Endothelial cell of umbilical vein (primary cell): ENCODE measurements at regions not wholly inside any gene's neighbourhood (a gene's known extent, or its start where the extent isn't known, plus 50 kb on each side); places are given as distances from the start of the nearest gene placed in this dataset.

Source experiments
- BruUV-seq: library from RNA; stranded (reverse); fragments of 400-500 nt; replicated peaks from 2 replicates; lab custom pipeline; 2021; lab: Mats Ljungman, UMichigan
- CTCF ChIA-PET: fragments of 300-600, 350-600 bp; sonication (Branson Sonifier 250); formaldehyde crosslinking; loops from one replicate; lab custom pipeline; 2021; ENCODE audit warnings: antibody characterized with exemption, inconsistent platforms; lab: Charles Lee
- POLR2A ChIA-PET: fragments of 300-600, 350-600 bp; sonication (Branson Sonifier 250); formaldehyde crosslinking; loops from one replicate; lab custom pipeline; 2021; ENCODE audit warnings: antibody characterized with exemption, inconsistent platforms; lab: Charles Lee
- DNase-seq: peaks from one replicate; pipeline ENCODE4 v3.0.0-alpha.2; 2011; ENCODE audit warnings: low read depth, low spot score
- FAIRE-seq: peaks from 2 replicates; lab custom pipeline; 2011; peaks lifted over from hg19 to GRCh38; lab: Jason Lieb, UNC
- H2AFZ ChIP-seq: 2 replicates; pipeline ENCODE4 v1.6.0; 2012; ENCODE audit warnings: low read depth, low read length, control low read depth, inconsistent platforms
- H3K27ac ChIP-seq: 2 replicates; pipeline ENCODE4 v1.5.1; 2011; ENCODE audit warnings: low read depth, mild to moderate bottlenecking, control low read depth, low read length, moderate library complexity; ENCODE audit not compliant: insufficient read depth
- H3K27me3 ChIP-seq, 2 experiments: 2 replicates each; pipeline versions ENCODE4 v1.6.0 to v1.6.1; 2011; ENCODE audit warnings: low read length in 2 of 2, mixed read lengths in 1 of 2; ENCODE audit not compliant: control insufficient read depth in 2 of 2, insufficient read depth in 2 of 2
- H3K36me3 ChIP-seq, 2 experiments: 2 replicates in 1 of 2; 3 replicates in 1 of 2; pipeline ENCODE4 v1.5.1; 2011; ENCODE audit warnings: low read length in 2 of 2, mild to moderate bottlenecking in 1 of 2, moderate library complexity in 1 of 2; ENCODE audit not compliant: control insufficient read depth in 2 of 2, insufficient read depth in 2 of 2; ENCODE audit errors: extremely low read depth in 1 of 2
- H3K4me1 ChIP-seq: 3 replicates; pipeline ENCODE4 v1.5.1; 2011; ENCODE audit warnings: mild to moderate bottlenecking, low read length; ENCODE audit not compliant: control insufficient read depth, insufficient read depth; ENCODE audit errors: extremely low read depth
- H3K4me2 ChIP-seq: 2 replicates; pipeline ENCODE4 v1.6.1; 2011; ENCODE audit warnings: low read length, control low read depth, mixed read lengths; ENCODE audit not compliant: insufficient read depth
- H3K4me3 ChIP-seq, 3 experiments: fragments of 200-600 bp in 1 of 3; sonication (generic), shearing (Covaris generic) in 1 of 3; replicated peaks in 1 of 3; 2 replicates each; pipeline ENCODE4 v1.5.1; 2011 to 2016; ENCODE audit warnings: control low read depth in 3 of 3, low read length in 3 of 3, mild to moderate bottlenecking in 2 of 3, inconsistent platforms in 1 of 3, low read depth in 1 of 3, moderate library complexity in 1 of 3; ENCODE audit not compliant: insufficient read depth in 1 of 3
- H3K79me2 ChIP-seq: 2 replicates; pipeline ENCODE4 v1.6.0; 2012; ENCODE audit warnings: low read length, inconsistent platforms; ENCODE audit not compliant: control insufficient read depth, insufficient read depth
- H3K9ac ChIP-seq: replicated peaks from 2 replicates; pipeline ENCODE3; 2011; ENCODE audit warnings: low read length, control low read depth; ENCODE audit not compliant: insufficient read depth; ENCODE audit errors: extremely low read depth
- H3K9me1 ChIP-seq: replicated peaks from 3 replicates; pipeline ENCODE4 v1.6.0; 2011; ENCODE audit warnings: mild to moderate bottlenecking, low read length; ENCODE audit not compliant: control insufficient read depth, insufficient read depth; ENCODE audit errors: extremely low read depth
- H3K9me3 ChIP-seq: replicated peaks from 2 replicates; pipeline ENCODE4 v1.5.1; 2012; ENCODE audit warnings: low read length, inconsistent platforms; ENCODE audit not compliant: control insufficient read depth, insufficient read depth
- H4K20me1 ChIP-seq: replicated peaks from 2 replicates; pipeline ENCODE3; 2011; ENCODE audit warnings: mild to moderate bottlenecking, low read length; ENCODE audit not compliant: control insufficient read depth, insufficient read depth; ENCODE audit errors: extremely low read depth
- CTCF ChIP-seq, 2 donors: IDR thresholded peaks; 1 replicate in 1 of 2; 2 replicates in 1 of 2; pipeline ENCODE4 v1.5.1; 2011; ENCODE audit warnings: low read length in 2 of 2, mild to moderate bottlenecking in 2 of 2, moderate library complexity in 2 of 2, control low read depth in 1 of 2, inconsistent platforms in 1 of 2, low read depth in 1 of 2; ENCODE audit not compliant: insufficient read depth in 1 of 2; ENCODE audit errors: extremely low read depth in 1 of 2
- EZH2 ChIP-seq: IDR thresholded peaks from 2 replicates; pipeline ENCODE4 v1.6.1; 2012; ENCODE audit warnings: borderline replicate concordance, low read depth, mild to moderate bottlenecking, moderate library complexity, low read length, inconsistent platforms; ENCODE audit not compliant: severe bottlenecking
- FOS ChIP-seq: IDR thresholded peaks from 2 replicates; pipeline ENCODE4 v1.6.1; 2011; ENCODE audit warnings: mild to moderate bottlenecking, low read length, moderate library complexity, borderline replicate concordance; ENCODE audit not compliant: insufficient read depth
- GATA2 ChIP-seq: IDR thresholded peaks from 2 replicates; pipeline ENCODE4 v1.7.0; 2011; ENCODE audit warnings: low read depth, mild to moderate bottlenecking, moderate library complexity, mixed read lengths, low read length; ENCODE audit not compliant: insufficient read length, insufficient read depth
- JUN ChIP-seq: IDR thresholded peaks from 2 replicates; pipeline ENCODE4 v1.6.1; 2011; ENCODE audit warnings: borderline replicate concordance, low read depth; ENCODE audit not compliant: insufficient read length, insufficient read depth
- MAX ChIP-seq: IDR thresholded peaks from 2 replicates; pipeline ENCODE4 v1.6.1; 2011; ENCODE audit not compliant: insufficient read depth, insufficient read length
- MYC ChIP-seq: IDR thresholded peaks from one replicate; pipeline ENCODE4 v1.6.1; 2011; ENCODE audit warnings: mild to moderate bottlenecking, low read depth, low read length
- POLR2A ChIP-seq: IDR thresholded peaks from 2 replicates; pipeline ENCODE4 v1.6.1; 2012; ENCODE audit warnings: low read depth, mild to moderate bottlenecking, control low read depth, low read length
- POLR2AphosphoS5 ChIP-seq: IDR thresholded peaks from 2 replicates; pipeline ENCODE4 v1.6.1; 2012; ENCODE audit warnings: low read depth, mild to moderate bottlenecking, control low read depth, low read length, moderate library complexity; ENCODE audit not compliant: insufficient read depth
- dilution Hi-C: fragments of 300-500 bp; cut with MboI; formaldehyde crosslinking; loops from one replicate; pipeline ENCODE4 v1.15.0; 2019; ENCODE audit warnings: low sequenced_read_pairs; ENCODE audit not compliant: extremely low pct_ligation_motif_present
- intact Hi-C: fragments of 100-400 bp; cut with micrococcal nuclease; formaldehyde crosslinking; loops from one replicate; pipeline ENCODE4 v1.10.0; 2022

- no peaks in the 10 kb centered on the region for H3K27me3 ChIP-seq
- POLR2A ChIA-PET, result no interaction called here
- no peak overlapping the region for H3K4me3 ChIP-seq
- no peaks in the 10 kb centered on the region for H3K79me2 ChIP-seq
- DNase-seq (no peak), FAIRE-seq (no peak)
- no peak overlapping the region for H2AFZ ChIP-seq
- H3K9me3 ChIP-seq, result no peaks in the 10 kb centered on the region
- H3K9me1 ChIP-seq, result no peaks in the 10 kb centered on the region
- no peaks in the 10 kb centered on the region for H3K36me3 ChIP-seq
- CTCF ChIA-PET, result no interaction called here
- H4K20me1 ChIP-seq, result no peaks in the 10 kb centered on the region
- no peak overlapping the region for H3K4me2 ChIP-seq
- BruUV-seq, result no TSS peak
- no peak for TF ChIP-seq POLR2A
- H3K27ac ChIP-seq, result no peak overlapping the region
- no peak overlapping the region for H3K9ac ChIP-seq
- dilution Hi-C loops (no loop called here), intact Hi-C loops (no loop called here)
- H3K4me1 ChIP-seq, result no peaks in the 10 kb centered on the region
Measured at GRCh38 chr6:40251637-40252300, 317.5 kb upstream of the MOCS1 start.

- no peaks in the 10 kb centered on the region for H3K36me3 ChIP-seq
- intact Hi-C loops, result no loop called here
- POLR2A ChIA-PET, result no interaction called here
- DNase-seq (no peak), FAIRE-seq (no peak)
- no peak overlapping the region for H3K9ac ChIP-seq
- H3K4me2 ChIP-seq, result no peak overlapping the region
- BruUV-seq, result no TSS peak
- no peak overlapping the region for H3K4me3 ChIP-seq
- no peak overlapping the region for H2AFZ ChIP-seq
- no peak overlapping the region for H3K27ac ChIP-seq
- no peaks in the 10 kb centered on the region for H3K4me1 ChIP-seq
- no peaks in the 10 kb centered on the region for H3K27me3 ChIP-seq
- peaks cover 1% of the 10 kb centered on the region for H3K9me3 ChIP-seq
- TF ChIP-seq JUN (no peak), EZH2 (no peak), MYC (no peak), POLR2AphosphoS5 (no peak), FOS (no peak), POLR2A (no peak), GATA2 (no peak), CTCF (IDR thresholded peaks at IDR 0.05; ENCODE audit: extremely low read depth in 1 of 2, insufficient read depth in 1 of 2, low read depth in 1 of 2, low read length in 2 of 2) (no peak), MAX (no peak)
- dilution Hi-C loops, result no loop called here
- no peaks in the 10 kb centered on the region for H3K79me2 ChIP-seq
- CTCF ChIA-PET, result no interaction called here
- no peaks in the 10 kb centered on the region for H3K9me1 ChIP-seq
- no peaks in the 10 kb centered on the region for H4K20me1 ChIP-seq
Measured at GRCh38 chr6:40249935-40250334, 315.7 kb upstream of the MOCS1 start.
